ENCODE measurements at regions not wholly inside any gene's neighbourhood (a gene's known extent, or its start where the extent isn't known, plus 50 kb on each side); places are given as distances from the start of the nearest gene placed in this dataset.

DNA sequence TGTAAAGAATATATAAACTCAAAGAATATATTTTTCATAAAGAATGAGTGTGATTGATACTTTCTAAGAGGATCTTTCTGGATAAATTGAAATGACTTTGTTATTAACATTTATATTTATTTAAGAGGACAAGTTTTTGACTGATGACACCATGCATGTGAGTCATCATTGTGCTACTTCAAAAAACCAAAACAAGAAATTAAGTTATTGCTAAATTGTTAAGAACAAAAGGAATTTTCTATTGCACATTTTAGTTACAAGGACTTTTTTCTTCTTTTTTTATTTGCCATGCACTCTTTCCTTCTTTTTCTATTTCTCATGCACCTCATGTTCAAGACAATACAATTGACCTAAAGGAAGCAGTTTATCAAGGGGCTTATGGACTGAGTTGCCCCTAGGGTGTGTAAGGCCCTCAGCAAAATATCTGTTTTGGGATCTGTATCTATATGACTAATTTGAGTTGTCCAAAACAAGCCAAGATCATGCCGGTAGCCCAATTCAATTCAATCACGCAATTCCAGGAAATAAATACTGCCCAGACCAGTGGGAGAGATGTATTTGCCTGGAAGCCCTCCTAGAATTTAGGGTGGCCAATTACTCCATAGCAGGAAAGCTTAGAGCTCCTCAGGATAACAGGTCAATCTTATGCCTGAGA lies 654.3 kb downstream of the METTL4 start:
- peaks cover 4% of the 10 kb centered on the region for H3K36me3 Mint-ChIP-seq
- no peak overlapping the region for H3K4me3 Mint-ChIP-seq
- H3K9me3 Mint-ChIP-seq, result peaks cover 11% of the 10 kb centered on the region
- TF ChIP-seq, protein P1, sequence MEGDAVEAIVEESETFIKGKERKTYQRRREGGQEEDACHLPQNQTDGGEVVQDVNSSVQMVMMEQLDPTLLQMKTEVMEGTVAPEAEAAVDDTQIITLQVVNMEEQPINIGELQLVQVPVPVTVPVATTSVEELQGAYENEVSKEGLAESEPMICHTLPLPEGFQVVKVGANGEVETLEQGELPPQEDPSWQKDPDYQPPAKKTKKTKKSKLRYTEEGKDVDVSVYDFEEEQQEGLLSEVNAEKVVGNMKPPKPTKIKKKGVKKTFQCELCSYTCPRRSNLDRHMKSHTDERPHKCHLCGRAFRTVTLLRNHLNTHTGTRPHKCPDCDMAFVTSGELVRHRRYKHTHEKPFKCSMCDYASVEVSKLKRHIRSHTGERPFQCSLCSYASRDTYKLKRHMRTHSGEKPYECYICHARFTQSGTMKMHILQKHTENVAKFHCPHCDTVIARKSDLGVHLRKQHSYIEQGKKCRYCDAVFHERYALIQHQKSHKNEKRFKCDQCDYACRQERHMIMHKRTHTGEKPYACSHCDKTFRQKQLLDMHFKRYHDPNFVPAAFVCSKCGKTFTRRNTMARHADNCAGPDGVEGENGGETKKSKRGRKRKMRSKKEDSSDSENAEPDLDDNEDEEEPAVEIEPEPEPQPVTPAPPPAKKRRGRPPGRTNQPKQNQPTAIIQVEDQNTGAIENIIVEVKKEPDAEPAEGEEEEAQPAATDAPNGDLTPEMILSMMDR (conservative IDR thresholded peaks at IDR 0.05), result no peak
- no peak overlapping the region for H3K27ac Mint-ChIP-seq
- H3K27me3 Mint-ChIP-seq, result no peaks in the 10 kb centered on the region
- no peaks in the 10 kb centered on the region for H3K4me1 Mint-ChIP-seq (ENCODE audit: unreplicated experiment)
- DNase-seq (ENCODE audit: extremely low spot score, unreplicated experiment), result no peak

DNA sequence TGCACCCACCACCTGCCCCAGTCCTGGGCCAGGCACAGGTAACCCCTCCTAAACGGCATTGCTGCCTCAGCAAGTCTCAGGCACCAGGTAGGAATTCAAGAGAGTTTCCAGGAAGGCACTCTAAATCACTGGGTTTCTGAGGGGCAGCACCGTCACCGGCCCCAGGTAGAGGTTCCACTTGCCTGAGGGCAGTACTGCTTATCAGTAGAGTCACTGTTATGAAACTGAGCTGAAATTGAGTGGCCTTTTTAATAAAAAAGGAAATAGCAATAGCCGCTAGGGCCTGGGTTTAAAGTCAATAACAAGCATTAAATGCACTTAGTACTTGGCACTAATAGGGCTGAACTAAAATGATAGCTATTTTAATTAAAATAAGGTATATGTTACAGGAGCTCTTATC lies 653.7 kb downstream of the METTL4 start:
- peaks cover 11% of the 10 kb centered on the region for H3K9me3 Mint-ChIP-seq
- H3K27ac Mint-ChIP-seq, result no peak overlapping the region

DNA sequence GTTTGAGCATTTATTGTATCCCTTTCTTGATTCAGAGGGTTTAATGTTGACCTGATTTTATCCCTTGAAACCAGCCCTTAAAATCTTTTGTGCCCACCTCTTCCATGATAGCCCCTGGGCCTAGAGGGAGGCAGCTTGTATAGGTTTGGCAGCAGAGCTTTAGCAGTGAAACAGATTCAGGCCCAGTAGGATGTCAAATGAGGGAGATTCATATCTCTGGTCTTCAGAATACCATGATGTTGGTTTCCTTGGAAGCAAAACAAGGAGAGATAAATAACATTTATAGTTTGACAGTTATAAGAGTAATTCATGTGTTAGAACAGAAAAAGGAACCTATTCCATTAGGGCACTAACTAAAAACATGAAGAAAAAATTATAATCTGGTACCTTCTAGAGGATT lies 649.2 kb downstream of the METTL4 start:
- Mint-ChIP-seq H3K9me3 (no peaks in the 10 kb centered on the region), H3K36me3 (no peaks in the 10 kb centered on the region), H3K4me1 (ENCODE audit: unreplicated experiment) (no peaks in the 10 kb centered on the region), H3K4me3 (no peak overlapping the region), H3K27me3 (no peaks in the 10 kb centered on the region), H3K27ac (no peak overlapping the region)
- TF ChIP-seq, protein P1 (conservative IDR thresholded peaks at IDR 0.05), result no peak
- DNase-seq (ENCODE audit: extremely low spot score, unreplicated experiment), result no peak

More for the DNA sequence above, 653.7 kb downstream of the METTL4 start:
- Mint-ChIP-seq H3K36me3 (peaks cover 4% of the 10 kb centered on the region), H3K27me3 (no peaks in the 10 kb centered on the region), H3K4me1 (ENCODE audit: unreplicated experiment) (no peaks in the 10 kb centered on the region), H3K4me3 (no peak overlapping the region)
- TF ChIP-seq, protein P1 (conservative IDR thresholded peaks at IDR 0.05), result no peak
- no peak for DNase-seq (ENCODE audit: extremely low spot score, unreplicated experiment)

DNA sequence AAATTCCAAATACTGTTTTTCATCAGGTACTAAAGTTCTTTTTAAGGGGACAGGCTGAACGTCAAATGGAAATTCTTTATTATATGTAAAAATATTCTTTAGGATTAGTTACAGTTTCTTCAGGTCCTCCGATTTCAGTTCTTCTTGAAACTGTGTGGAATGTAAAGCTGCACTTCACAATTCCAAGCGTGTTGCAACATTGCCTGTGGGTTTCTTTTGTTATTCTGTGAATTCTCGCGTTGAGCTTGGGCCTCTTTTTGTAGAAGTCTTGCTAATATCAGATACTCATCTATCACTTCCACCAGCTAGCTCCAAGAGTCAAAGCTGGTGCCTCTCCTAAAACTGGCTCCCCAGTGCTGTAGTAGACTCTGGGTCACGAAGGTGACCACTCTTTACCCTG lies 642.6 kb downstream of the METTL4 start:
- H3K4me1 Mint-ChIP-seq (ENCODE audit: unreplicated experiment), result no peaks in the 10 kb centered on the region
- no peaks in the 10 kb centered on the region for H3K9me3 Mint-ChIP-seq
- TF ChIP-seq, protein P1 (conservative IDR thresholded peaks at IDR 0.05), result no peak
- no peak for DNase-seq (ENCODE audit: extremely low spot score, unreplicated experiment)
- H3K4me3 Mint-ChIP-seq, result no peak overlapping the region
- H3K27ac Mint-ChIP-seq, result no peak overlapping the region
- no peaks in the 10 kb centered on the region for H3K36me3 Mint-ChIP-seq
- H3K27me3 Mint-ChIP-seq, result no peaks in the 10 kb centered on the region

DNA sequence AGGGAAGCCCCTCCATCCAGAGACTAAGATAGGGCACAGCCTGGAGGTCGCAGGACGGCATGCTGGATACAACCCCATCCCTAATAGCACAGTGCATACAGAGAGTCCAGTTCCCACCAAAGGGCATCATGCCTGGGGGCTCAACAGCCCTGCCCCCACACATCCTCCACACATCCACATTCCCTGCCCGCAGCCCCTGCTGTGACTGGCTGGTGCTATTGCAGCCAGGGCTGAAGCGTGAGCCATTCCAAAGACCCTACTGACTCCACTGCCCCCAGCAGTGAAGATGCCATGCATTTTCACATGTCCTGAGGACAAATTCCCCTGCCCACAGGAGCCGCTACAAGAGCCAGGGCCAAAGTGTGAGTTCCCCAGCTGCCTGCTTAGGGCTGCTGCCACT lies 641.6 kb downstream of the METTL4 start:
- no peaks in the 10 kb centered on the region for H3K36me3 Mint-ChIP-seq
- no peaks in the 10 kb centered on the region for H3K27me3 Mint-ChIP-seq
- no peak overlapping the region for H3K4me3 Mint-ChIP-seq
- no peak overlapping the region for H3K27ac Mint-ChIP-seq
- no peaks in the 10 kb centered on the region for H3K9me3 Mint-ChIP-seq
- DNase-seq (ENCODE audit: extremely low spot score, unreplicated experiment), result no peak
- TF ChIP-seq, protein P1 (conservative IDR thresholded peaks at IDR 0.05), result no peak
- H3K4me1 Mint-ChIP-seq (ENCODE audit: unreplicated experiment), result no peaks in the 10 kb centered on the region
